Peyer's patch (tissue), 4 donors: ENCODE measurements at regions not wholly inside any gene's neighbourhood (a gene's known extent, or its start where the extent isn't known, plus 50 kb on each side); places are given as distances from the start of the nearest gene placed in this dataset.

Experiments used
- DNase-seq, 3 donors: peaks; one replicate each; pipeline ENCODE4 v3.0.0-alpha.2; 2017 to 2019
- H3K27ac ChIP-seq, 4 donors: fragments of 200-600 bp; sonication (generic); one replicate each; pipeline ENCODE4 v1.5.1; 2016 to 2019
- H3K27me3 ChIP-seq, 2 donors: fragments of 200-600 bp; sonication (generic); one replicate each; pipeline ENCODE4 v1.5.1; 2019
- H3K36me3 ChIP-seq, 3 donors: fragments of 200-600 bp; sonication (generic); one replicate each; pipeline ENCODE4 v1.5.1; 2016 to 2019
- H3K4me1 ChIP-seq, 4 donors: fragments of 200-600 bp; sonication (generic); one replicate each; pipeline ENCODE4 v1.5.1; 2016 to 2019
- H3K4me3 ChIP-seq, 4 donors: fragments of 200-600 bp; sonication (generic); 1 replicate in 3 of 4; 2 replicates in 1 of 4; pipeline ENCODE4 v1.5.1; 2016 to 2019; ENCODE audit warnings: mild to moderate bottlenecking in 1 of 4
- H3K9me3 ChIP-seq, 4 donors: fragments of 200-600 bp; sonication (generic); one replicate each; pipeline ENCODE4 v1.5.1; 2016 to 2019; ENCODE audit warnings: mild to moderate bottlenecking in 1 of 4
- CTCF ChIP-seq, 6 experiments: fragments of 450-650 bp in 4 of 6; fragments of 200-600 bp in 2 of 6; sonication (generic) in 1 of 6; IDR thresholded peaks; one replicate each; pipeline ENCODE4 v1.5.1; 2017 to 2019; ENCODE audit warnings: antibody characterized with exemption in 6 of 6, mild to moderate bottlenecking in 3 of 6, moderate library complexity in 1 of 6
- POLR2A ChIP-seq, 2 donors: fragments of 450-650 bp; IDR thresholded peaks; one replicate each; pipeline ENCODE4 v1.5.1; 2017; ENCODE audit warnings: antibody characterized with exemption in 2 of 2, mild to moderate bottlenecking in 2 of 2, moderate library complexity in 2 of 2

- no peak for TF ChIP-seq POLR2A (IDR thresholded peaks at IDR 0.05)
- H3K4me3 ChIP-seq: no peak overlapping the region
- no peak for DNase-seq
- H3K9me3 ChIP-seq: no peaks in the 10 kb centered on the region
- no peaks in the 10 kb centered on the region for H3K36me3 ChIP-seq
- no peak overlapping the region for H3K27ac ChIP-seq
- no peaks in the 10 kb centered on the region for H3K27me3 ChIP-seq
- no peaks in the 10 kb centered on the region for H3K4me1 ChIP-seq
Measured at GRCh38 chr7:84693483-84693882, 493.4 kb downstream of the SEMA3D start.

- H3K4me1 ChIP-seq: no peaks in the 10 kb centered on the region
- H3K36me3 ChIP-seq: no peaks in the 10 kb centered on the region
- no peak overlapping the region for H3K27ac ChIP-seq
- no peak overlapping the region for H3K4me3 ChIP-seq
- DNase-seq: no peak
- no peaks in the 10 kb centered on the region for H3K27me3 ChIP-seq
- TF ChIP-seq POLR2A (IDR thresholded peaks at IDR 0.05) (no peak), CTCF (IDR thresholded peaks at IDR 0.05) (no peak)
- no peaks in the 10 kb centered on the region for H3K9me3 ChIP-seq
Measured at GRCh38 chr7:84688671-84689070, 494.1 kb upstream of the SEMA3A start.

GRCh38 chr7:84686373-84686772 is 491.8 kb upstream of the SEMA3A start:
- Histone ChIP-seq H3K4me3 (no peak overlapping the region), H3K4me1 (no peaks in the 10 kb centered on the region), H3K36me3 (no peaks in the 10 kb centered on the region), H3K27ac (no peak overlapping the region), H3K27me3 (no peaks in the 10 kb centered on the region), H3K9me3 (no peaks in the 10 kb centered on the region)
- no peak for DNase-seq
- TF ChIP-seq POLR2A (IDR thresholded peaks at IDR 0.05) (no peak), CTCF (IDR thresholded peaks at IDR 0.05) (no peak)

DNA sequence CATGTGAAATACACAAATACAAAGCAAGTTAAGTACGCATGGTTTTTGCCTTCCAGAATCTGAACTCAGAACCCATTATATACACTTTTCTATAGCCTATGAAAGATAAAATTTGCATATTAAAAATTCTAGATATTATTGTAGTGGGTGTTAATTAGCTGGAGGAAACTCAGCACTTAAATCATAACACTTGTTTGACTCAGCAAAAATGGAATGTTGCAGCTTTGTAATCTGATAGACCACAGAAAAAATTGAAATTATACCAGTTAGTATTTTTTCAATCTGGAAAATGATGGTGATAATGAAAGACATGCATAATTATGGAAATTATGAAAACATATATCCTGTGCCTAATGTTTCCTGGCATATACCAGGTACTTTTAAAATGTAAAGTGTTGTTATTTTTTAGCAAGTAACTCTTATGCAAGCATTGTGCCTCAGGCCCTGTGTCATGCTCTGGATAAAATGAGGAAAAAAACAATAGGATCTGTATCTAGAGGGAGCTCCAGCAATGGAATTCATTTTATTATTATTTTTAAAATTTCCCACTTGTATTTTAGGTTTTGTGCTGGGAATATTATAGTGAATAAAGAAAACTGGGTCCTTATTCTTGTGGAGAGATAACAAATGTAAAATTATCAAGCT is 490.4 kb upstream of the SEMA3A start:
- Histone ChIP-seq H3K4me1 (no peaks in the 10 kb centered on the region), H3K27me3 (no peaks in the 10 kb centered on the region), H3K27ac (no peak overlapping the region), H3K9me3 (no peaks in the 10 kb centered on the region), H3K4me3 (no peak overlapping the region), H3K36me3 (no peaks in the 10 kb centered on the region)
- TF ChIP-seq CTCF (IDR thresholded peaks at IDR 0.05) (no peak), POLR2A (IDR thresholded peaks at IDR 0.05) (no peak)
- no peak for DNase-seq

- H3K4me3 ChIP-seq: no peak overlapping the region
- no peak for DNase-seq
- no peak overlapping the region for H3K27ac ChIP-seq
- no peaks in the 10 kb centered on the region for H3K4me1 ChIP-seq
- no peaks in the 10 kb centered on the region for H3K27me3 ChIP-seq
- H3K36me3 ChIP-seq: no peaks in the 10 kb centered on the region
- TF ChIP-seq CTCF (IDR thresholded peaks at IDR 0.05) (no peak), POLR2A (IDR thresholded peaks at IDR 0.05) (no peak)
- H3K9me3 ChIP-seq: no peaks in the 10 kb centered on the region
Measured at GRCh38 chr7:84682543-84682942, 488.0 kb upstream of the SEMA3A start.

- H3K4me3 ChIP-seq: no peak overlapping the region
- H3K27me3 ChIP-seq: no peaks in the 10 kb centered on the region
- no peaks in the 10 kb centered on the region for H3K36me3 ChIP-seq
- no peak overlapping the region for H3K27ac ChIP-seq
- TF ChIP-seq CTCF (IDR thresholded peaks at IDR 0.05) (no peak), POLR2A (IDR thresholded peaks at IDR 0.05) (no peak)
- no peak for DNase-seq
- H3K4me1 ChIP-seq: no peaks in the 10 kb centered on the region
- no peaks in the 10 kb centered on the region for H3K9me3 ChIP-seq
Measured at GRCh38 chr7:84678841-84679240, 484.3 kb upstream of the SEMA3A start.
